HL-60 (cell line): ENCODE measurements at regions not wholly inside any gene's neighbourhood (a gene's known extent, or its start where the extent isn't known, plus 50 kb on each side); places are given as distances from the start of the nearest gene placed in this dataset.

Experiments
- CTCF ChIP-seq: IDR thresholded peaks from one replicate; pipeline ENCODE4 v1.5.1; 2011; ENCODE audit warnings: low read length, control low read depth, inconsistent platforms; ENCODE audit not compliant: insufficient read depth
- GABPA ChIP-seq: IDR thresholded peaks from 2 replicates; pipeline ENCODE4 v1.6.1; 2012; ENCODE audit warnings: low read depth
- POLR2AphosphoS5 ChIP-seq: IDR thresholded peaks from 2 replicates; pipeline ENCODE4 v1.6.1; 2012; ENCODE audit warnings: low read depth

GRCh38 chr13:30004204-30004603, 153.8 kb upstream of the UBL3 start:
- TF ChIP-seq CTCF (no peak), POLR2AphosphoS5 (peak; percentile 30; the same call in 1 of the 2 replicates), GABPA (no peak)
